Upper lobe of left lung (tissue), 6 donors: ENCODE measurements at regions not wholly inside any gene's neighbourhood (a gene's known extent, or its start where the extent isn't known, plus 50 kb on each side); places are given as distances from the start of the nearest gene placed in this dataset.
"Not testable (repeated sequence)": the region's sequence is repeated elsewhere in the genome, so short reads cannot be mapped to it uniquely, and the experiment has no call there.

Source experiments
- ATAC-seq, 2 donors: fragments of 200-7000 bp; cut with Tn5 transposase; one replicate each; pipeline ENCODE4 v1.9.1; 2022; ENCODE audit warnings: mild to moderate bottlenecking in 2 of 2, moderate library complexity in 2 of 2; ENCODE audit not compliant: low FRiP score in 2 of 2
- DNase-seq, 2 donors: peaks; one replicate each; pipeline ENCODE4 v3.0.0-alpha.2; 2019 to 2020
- H3K27ac ChIP-seq, 4 donors: fragments of 200-600 bp; sonication (generic); one replicate each; pipeline ENCODE4 v1.5.1; 2016 to 2019
- H3K27me3 ChIP-seq, 4 donors: fragments of 200-600 bp; sonication (generic); one replicate each; pipeline ENCODE4 v1.5.1; 2017 to 2019
- H3K36me3 ChIP-seq, 4 donors: fragments of 200-600 bp; sonication (generic); one replicate each; pipeline ENCODE4 v1.5.1; 2016 to 2019
- H3K4me1 ChIP-seq, 4 donors: fragments of 200-600 bp; sonication (generic); one replicate each; pipeline ENCODE4 v1.5.1; 2018 to 2019
- H3K4me3 ChIP-seq, 4 donors: fragments of 200-600 bp; sonication (generic); one replicate each; pipeline ENCODE4 v1.5.1; 2017 to 2019; ENCODE audit warnings: mild to moderate bottlenecking in 2 of 4, moderate library complexity in 1 of 4
- H3K9me3 ChIP-seq, 4 donors: fragments of 200-600 bp; sonication (generic); one replicate each; pipeline ENCODE4 v1.5.1; 2018 to 2019
- CTCF ChIP-seq, 6 experiments: fragments of 450-650 bp in 4 of 6; fragments of 200-600 bp in 2 of 6; sonication (generic) in 2 of 6; IDR thresholded peaks; one replicate each; pipeline ENCODE4 v1.5.1; 2016 to 2019; ENCODE audit warnings: antibody characterized with exemption in 6 of 6
- EP300 ChIP-seq, 4 donors: sonication (generic); formaldehyde crosslinking; IDR thresholded peaks; one replicate each; pipeline ENCODE4 v1.5.1; 2017; ENCODE audit warnings: antibody characterized with exemption in 4 of 4, control low read depth in 2 of 4
- POLR2A ChIP-seq, 4 donors: fragments of 450-650 bp; IDR thresholded peaks; one replicate each; pipeline ENCODE4 v1.5.1; 2016 to 2017; ENCODE audit warnings: antibody characterized with exemption in 4 of 4, mild to moderate bottlenecking in 2 of 4
- POLR2AphosphoS5 ChIP-seq, 2 donors: sonication (generic); formaldehyde crosslinking; IDR thresholded peaks; one replicate each; pipeline ENCODE4 v1.5.1; 2017; ENCODE audit warnings: antibody characterized with exemption in 2 of 2
- WGBS, 2 donors: methylation state at CpG; one replicate each; pipeline ENCODE4 v1.1.5; 2017 to 2018; 5-methylcytosine and 5-hydroxymethylcytosine counted together
- donor health status: DM: no; HTN: no; CAD: no; lungs with moderate emphysema.
- donor health status: DM: no; HTN: yes; CAD: no; lungs with severe emphysema.

- no peaks in the 10 kb centered on the region for H3K9me3 ChIP-seq
- H3K36me3 ChIP-seq = no peaks in the 10 kb centered on the region
- H3K4me1 ChIP-seq = no peaks in the 10 kb centered on the region
- WGBS, 2 donors = 71 to 74% methylated on average over 5 of the region's 5 CpGs
- TF ChIP-seq POLR2A (IDR thresholded peaks at IDR 0.05) (no peak), POLR2AphosphoS5 (IDR thresholded peaks at IDR 0.05) (no peak), EP300 (IDR thresholded peaks at IDR 0.05) (no peak), CTCF (IDR thresholded peaks at IDR 0.05) (no peak)
- no peak for ATAC-seq
- DNase-seq = no peak
- no peak overlapping the region for H3K27ac ChIP-seq
- H3K4me3 ChIP-seq = no peak overlapping the region
- H3K27me3 ChIP-seq = no peaks in the 10 kb centered on the region
Observed at GRCh38 chr7:110421490-110422241, 669.3 kb upstream of the LRRN3 start.

DNA sequence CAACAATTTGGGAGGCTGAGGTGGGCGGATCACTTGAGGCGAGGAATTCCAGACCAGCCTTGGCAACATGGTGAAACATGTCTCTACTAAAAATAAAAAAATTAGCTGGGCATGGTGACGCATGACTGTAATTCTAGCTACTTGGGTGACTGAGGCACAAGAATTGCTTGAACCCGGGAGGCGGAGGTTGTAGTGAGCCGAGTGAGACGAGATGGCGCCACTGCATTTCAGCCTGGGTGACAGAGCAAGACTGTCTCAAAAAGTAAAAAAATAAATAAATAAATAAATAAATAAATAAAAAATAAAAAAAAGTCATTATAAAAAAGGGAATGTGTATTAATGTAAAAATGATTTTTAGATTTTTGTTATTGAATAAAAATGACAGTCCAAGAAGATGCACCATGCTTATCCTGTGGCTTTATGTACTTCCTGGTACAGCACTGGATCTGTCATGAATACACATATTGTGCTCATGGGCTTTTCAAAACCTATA lies 658.8 kb upstream of the LRRN3 start:
- Histone ChIP-seq H3K4me3 (no peak overlapping the region), H3K36me3 (no peaks in the 10 kb centered on the region), H3K4me1 (no peaks in the 10 kb centered on the region), H3K27me3 (no peaks in the 10 kb centered on the region), H3K9me3 (no peaks in the 10 kb centered on the region), H3K27ac (no peak overlapping the region)
- TF ChIP-seq CTCF (IDR thresholded peaks at IDR 0.05) = no peak
- no peak for TF ChIP-seq POLR2A (IDR thresholded peaks at IDR 0.05)
- no peak for TF ChIP-seq POLR2AphosphoS5 (IDR thresholded peaks at IDR 0.05)
- TF ChIP-seq EP300 (IDR thresholded peaks at IDR 0.05) = no peak
- DNase-seq (no peak), ATAC-seq (no peak)
- 97 to 98% methylated on average over 8 of the region's 8 CpGs for WGBS, 2 donors

GRCh38 chr7:110438926-110439325 lies 652.0 kb upstream of the LRRN3 start:
- not testable (repeated sequence) for ATAC-seq, H3K27ac ChIP-seq, H3K4me1 ChIP-seq, H3K27me3 ChIP-seq, DNase-seq, H3K9me3 ChIP-seq, H3K4me3 ChIP-seq, H3K36me3 ChIP-seq
- 97% methylated on average over 2 of the region's 2 CpGs for WGBS, 2 donors

GRCh38 chr7:110442381-110442837 lies 648.5 kb upstream of the LRRN3 start:
- Histone ChIP-seq H3K27ac (no peak overlapping the region), H3K9me3 (no peaks in the 10 kb centered on the region), H3K4me3 (no peak overlapping the region), H3K4me1 (no peaks in the 10 kb centered on the region), H3K36me3 (no peaks in the 10 kb centered on the region), H3K27me3 (no peaks in the 10 kb centered on the region)
- TF ChIP-seq CTCF (IDR thresholded peaks at IDR 0.05) = peak in 3 of 6 experiments; percentile 28 to 33 (median 29)
- TF ChIP-seq EP300 (IDR thresholded peaks at IDR 0.05) = no peak
- peak in 1 of 2 donors; percentile 21 for DNase-seq
- WGBS, 2 donors = 33 to 39% methylated on average over 4 of the region's 4 CpGs
- no peak for ATAC-seq

GRCh38 chr7:110446658-110447057 lies 644.3 kb upstream of the LRRN3 start:
- Histone ChIP-seq H3K27ac (no peak overlapping the region), H3K4me3 (no peak overlapping the region), H3K4me1 (no peaks in the 10 kb centered on the region), H3K27me3 (no peaks in the 10 kb centered on the region), H3K36me3 (no peaks in the 10 kb centered on the region), H3K9me3 (no peaks in the 10 kb centered on the region)
- TF ChIP-seq POLR2AphosphoS5 (IDR thresholded peaks at IDR 0.05) (no peak), CTCF (IDR thresholded peaks at IDR 0.05) (no peak), EP300 (IDR thresholded peaks at IDR 0.05) (no peak), POLR2A (IDR thresholded peaks at IDR 0.05) (no peak)
- WGBS, 2 donors = 91 to 96% methylated on average over 6 of the region's 6 CpGs
- DNase-seq = no peak
- no peak for ATAC-seq
